ENCODE measurements at regions not wholly inside any gene's neighbourhood (a gene's known extent, or its start where the extent isn't known, plus 50 kb on each side); places are given as distances from the start of the nearest gene placed in this dataset.

DNA sequence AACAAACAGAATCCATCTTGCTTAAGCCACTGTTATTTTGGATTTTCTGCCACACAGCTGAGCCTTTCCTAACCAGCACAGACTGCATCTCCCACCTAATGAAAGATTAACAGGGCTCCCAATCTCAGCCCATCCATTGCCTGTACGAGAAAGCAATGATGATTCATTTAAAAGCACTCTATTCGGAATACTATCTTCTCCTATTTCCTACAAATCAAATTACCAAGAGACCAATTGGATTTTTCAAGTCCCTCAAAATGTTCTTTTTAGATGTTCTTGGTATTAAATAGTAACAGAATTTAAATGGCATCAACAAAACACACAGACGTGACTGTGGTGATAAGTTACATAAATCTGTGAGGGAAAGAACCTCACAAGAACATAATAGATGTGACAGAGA lies 324.1 kb downstream of the AGTPBP1 start:
- no peaks in the 10 kb centered on the region for H3K27me3 ChIP-seq (ENCODE audit: low read length)
- H3K79me2 ChIP-seq (ENCODE audit: low read length), result no peaks in the 10 kb centered on the region
- no peak overlapping the region for H3K4me3 ChIP-seq (ENCODE audit: low read length)
- ChIA-PET CTCF (no interaction called here), POLR2A (ENCODE audit: unreplicated experiment) (no interaction called here)
- H3K27ac ChIP-seq (ENCODE audit: low read length), result no peak overlapping the region
- DNase-seq (no peak), ATAC-seq (no peak)
- intact Hi-C loops (cut with micrococcal nuclease), result no loop called here
- no peaks in the 10 kb centered on the region for H3K36me3 ChIP-seq (ENCODE audit: low read depth, low read length)
- BruUV-seq (replicated peaks), result no TSS peak
- H3K9me3 ChIP-seq (ENCODE audit: low read length), result no peaks in the 10 kb centered on the region
- H3K9me2 ChIP-seq (replicated peaks; ENCODE audit: low read length), result no peaks in the 10 kb centered on the region
- H4K20me1 ChIP-seq (ENCODE audit: low read length), result no peaks in the 10 kb centered on the region
- peaks cover 16% of the 10 kb centered on the region for H3K4me1 ChIP-seq (ENCODE audit: insufficient read depth, low read length)
- no peak overlapping the region for H3K9ac ChIP-seq (ENCODE audit: low read length)
- no peaks in the 10 kb centered on the region for H3F3A ChIP-seq (ENCODE audit: low read length, unreplicated experiment)
- TF ChIP-seq, protein P1, sequence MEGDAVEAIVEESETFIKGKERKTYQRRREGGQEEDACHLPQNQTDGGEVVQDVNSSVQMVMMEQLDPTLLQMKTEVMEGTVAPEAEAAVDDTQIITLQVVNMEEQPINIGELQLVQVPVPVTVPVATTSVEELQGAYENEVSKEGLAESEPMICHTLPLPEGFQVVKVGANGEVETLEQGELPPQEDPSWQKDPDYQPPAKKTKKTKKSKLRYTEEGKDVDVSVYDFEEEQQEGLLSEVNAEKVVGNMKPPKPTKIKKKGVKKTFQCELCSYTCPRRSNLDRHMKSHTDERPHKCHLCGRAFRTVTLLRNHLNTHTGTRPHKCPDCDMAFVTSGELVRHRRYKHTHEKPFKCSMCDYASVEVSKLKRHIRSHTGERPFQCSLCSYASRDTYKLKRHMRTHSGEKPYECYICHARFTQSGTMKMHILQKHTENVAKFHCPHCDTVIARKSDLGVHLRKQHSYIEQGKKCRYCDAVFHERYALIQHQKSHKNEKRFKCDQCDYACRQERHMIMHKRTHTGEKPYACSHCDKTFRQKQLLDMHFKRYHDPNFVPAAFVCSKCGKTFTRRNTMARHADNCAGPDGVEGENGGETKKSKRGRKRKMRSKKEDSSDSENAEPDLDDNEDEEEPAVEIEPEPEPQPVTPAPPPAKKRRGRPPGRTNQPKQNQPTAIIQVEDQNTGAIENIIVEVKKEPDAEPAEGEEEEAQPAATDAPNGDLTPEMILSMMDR (conservative IDR thresholded peaks at IDR 0.05; ENCODE audit: low read depth, low read length), result no peak
- TF ChIP-seq EZH2 (IDR thresholded peaks at IDR 0.05; ENCODE audit: low read length, unreplicated experiment), result no peak
- no peak for TF ChIP-seq EZH2phosphoT487 (IDR thresholded peaks at IDR 0.05; ENCODE audit: borderline replicate concordance, low read length)
- no peak overlapping the region for H3K4me2 ChIP-seq (ENCODE audit: low read length)
- no peak overlapping the region for H2AFZ ChIP-seq (ENCODE audit: low read length)

DNA sequence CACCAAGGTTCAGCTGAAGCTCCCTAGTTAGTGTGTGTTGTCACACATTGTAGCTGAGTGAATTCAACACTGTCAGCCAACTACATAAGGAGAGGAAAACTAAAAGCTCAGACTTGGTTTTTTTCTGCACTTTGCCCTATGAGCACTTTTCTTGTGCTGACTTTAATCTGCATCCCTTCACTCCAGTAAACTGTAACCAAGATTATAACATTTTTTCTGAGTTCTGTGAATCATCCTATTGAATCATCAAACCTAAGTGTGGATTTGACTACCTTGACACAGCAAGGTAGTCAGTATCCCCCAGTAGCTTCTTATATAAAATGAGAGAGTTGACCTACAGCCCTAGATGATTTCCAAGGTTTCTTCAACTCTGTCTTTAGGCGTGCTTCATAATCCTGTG lies 325.0 kb downstream of the AGTPBP1 start:
- H3K9ac ChIP-seq (ENCODE audit: low read length), result no peak overlapping the region
- H3K9me2 ChIP-seq (replicated peaks; ENCODE audit: low read length), result no peaks in the 10 kb centered on the region
- H3K27ac ChIP-seq (ENCODE audit: low read length), result no peak overlapping the region
- H3K27me3 ChIP-seq (ENCODE audit: low read length), result no peaks in the 10 kb centered on the region
- POLR2A ChIA-PET (ENCODE audit: unreplicated experiment), result no interaction called here
- H3F3A ChIP-seq (ENCODE audit: low read length, unreplicated experiment), result no peaks in the 10 kb centered on the region
- CTCF ChIA-PET, result no interaction called here
- no peak overlapping the region for H2AFZ ChIP-seq (ENCODE audit: low read length)
- H3K4me2 ChIP-seq (ENCODE audit: low read length), result no peak overlapping the region
- no peaks in the 10 kb centered on the region for H4K20me1 ChIP-seq (ENCODE audit: low read length)
- DNase-seq (peak; percentile 34), ATAC-seq (no peak)
- no TSS peak for BruUV-seq (replicated peaks)
- H3K4me1 ChIP-seq (ENCODE audit: insufficient read depth, low read length), result peaks cover 16% of the 10 kb centered on the region
- no peaks in the 10 kb centered on the region for H3K79me2 ChIP-seq (ENCODE audit: low read length)
- H3K4me3 ChIP-seq (ENCODE audit: low read length), result no peak overlapping the region
- H3K36me3 ChIP-seq (ENCODE audit: low read depth, low read length), result no peaks in the 10 kb centered on the region
- intact Hi-C loops (cut with micrococcal nuclease), result no loop called here
- no peaks in the 10 kb centered on the region for H3K9me3 ChIP-seq (ENCODE audit: low read length)
- no peak for TF ChIP-seq EZH2 (IDR thresholded peaks at IDR 0.05; ENCODE audit: low read length, unreplicated experiment)
- TF ChIP-seq, protein P1 (conservative IDR thresholded peaks at IDR 0.05; ENCODE audit: low read depth, low read length), result no peak
- no peak for TF ChIP-seq EZH2phosphoT487 (IDR thresholded peaks at IDR 0.05; ENCODE audit: borderline replicate concordance, low read length)

DNA sequence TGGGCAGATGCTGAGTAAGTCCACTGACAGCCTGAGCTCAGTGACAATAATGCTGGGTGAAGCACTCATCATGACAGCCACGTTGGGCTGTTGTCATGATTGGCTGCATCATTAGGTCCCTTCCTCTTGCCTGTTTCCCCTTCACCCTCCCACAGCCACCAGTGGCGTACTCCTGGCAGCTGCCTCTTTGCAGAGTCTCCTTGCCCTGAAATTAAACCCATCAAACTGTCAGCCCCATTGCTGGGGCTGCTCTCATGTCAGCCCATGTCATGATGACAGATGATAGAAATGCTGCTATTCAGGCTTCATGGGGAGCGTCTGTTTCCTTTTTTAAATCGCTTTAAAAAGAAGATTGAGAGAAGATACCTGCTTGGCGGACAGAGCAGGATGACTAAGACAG lies 327.4 kb downstream of the AGTPBP1 start:
- intact Hi-C loops (cut with micrococcal nuclease), result no loop called here
- ChIA-PET POLR2A (ENCODE audit: unreplicated experiment) (no interaction called here), CTCF (no interaction called here)
- Histone ChIP-seq H3K9me2 (replicated peaks; ENCODE audit: low read length) (no peaks in the 10 kb centered on the region), H3K9me3 (ENCODE audit: low read length) (no peaks in the 10 kb centered on the region), H3K4me2 (ENCODE audit: low read length) (0 out of 2 replicates have a peak overlapping the region, but pooled peaks have one; percentile 22), H3K36me3 (ENCODE audit: low read depth, low read length) (no peaks in the 10 kb centered on the region), H3F3A (ENCODE audit: low read length, unreplicated experiment) (no peaks in the 10 kb centered on the region), H3K27me3 (ENCODE audit: low read length) (no peaks in the 10 kb centered on the region), H3K4me3 (ENCODE audit: low read length) (no peak overlapping the region), H2AFZ (ENCODE audit: low read length) (no peak overlapping the region), H3K79me2 (ENCODE audit: low read length) (no peaks in the 10 kb centered on the region), H3K9ac (ENCODE audit: low read length) (no peak overlapping the region), H3K27ac (ENCODE audit: low read length) (peak overlapping the region; percentile 62), H3K4me1 (ENCODE audit: insufficient read depth, low read length) (peaks cover 16% of the 10 kb centered on the region), H4K20me1 (ENCODE audit: low read length) (no peaks in the 10 kb centered on the region)
- ATAC-seq (no peak), DNase-seq (no peak)
- no peak for TF ChIP-seq EZH2 (IDR thresholded peaks at IDR 0.05; ENCODE audit: low read length, unreplicated experiment)
- TF ChIP-seq EZH2phosphoT487 (IDR thresholded peaks at IDR 0.05; ENCODE audit: borderline replicate concordance, low read length), result no peak
- TF ChIP-seq, protein P1 (conservative IDR thresholded peaks at IDR 0.05; ENCODE audit: low read depth, low read length), result no peak
- BruUV-seq (replicated peaks), result no TSS peak

Data from PC-3 (cell line).